GM06990 (cell line): ENCODE measurements at regions not wholly inside any gene's neighbourhood (a gene's known extent, or its start where the extent isn't known, plus 50 kb on each side); places are given as distances from the start of the nearest gene placed in this dataset.

Source experiments
- DNase-seq: peaks from one replicate; pipeline ENCODE4 v3.0.0-alpha.2; 2011; ENCODE audit not compliant: insufficient read length; ENCODE audit errors: extremely low read depth
- H3K27me3 ChIP-seq: replicated peaks from 2 replicates; pipeline ENCODE4 v1.6.0; 2011; ENCODE audit warnings: low read length; ENCODE audit not compliant: control insufficient read depth, insufficient read depth
- H3K36me3 ChIP-seq: 2 replicates; pipeline ENCODE4 v1.5.1; 2011; ENCODE audit warnings: low read length; ENCODE audit not compliant: control insufficient read depth, insufficient read depth
- H3K4me3 ChIP-seq: replicated peaks from 2 replicates; pipeline ENCODE4 v1.5.1; 2011; ENCODE audit warnings: low read depth, mild to moderate bottlenecking, control low read depth, low read length
- CTCF ChIP-seq: IDR thresholded peaks from 2 replicates; pipeline ENCODE4 v1.5.1; 2011; ENCODE audit warnings: low read length, control low read depth, mild to moderate bottlenecking, inconsistent platforms; ENCODE audit not compliant: insufficient read depth, poor library complexity, severe bottlenecking

GRCh38 chr10:6783471-6783870 is 203.4 kb upstream of the PRKCQ start:
- DNase-seq, result no peak
- H3K4me3 ChIP-seq, result no peak overlapping the region
- H3K36me3 ChIP-seq, result no peaks in the 10 kb centered on the region
- no peak for TF ChIP-seq CTCF
- no peaks in the 10 kb centered on the region for H3K27me3 ChIP-seq

GRCh38 chr10:6782378-6782777 is 202.3 kb upstream of the PRKCQ start:
- no peak for DNase-seq
- H3K27me3 ChIP-seq, result no peaks in the 10 kb centered on the region
- H3K4me3 ChIP-seq, result no peak overlapping the region
- H3K36me3 ChIP-seq, result no peaks in the 10 kb centered on the region
- TF ChIP-seq CTCF, result no peak

- no peak overlapping the region for H3K4me3 ChIP-seq
- TF ChIP-seq CTCF, result no peak
- no peaks in the 10 kb centered on the region for H3K36me3 ChIP-seq
- no peaks in the 10 kb centered on the region for H3K27me3 ChIP-seq
- peak; percentile 12 for DNase-seq
These were observed 201.2 kb upstream of the PRKCQ start for GRCh38 chr10:6781133-6781770.

- no peak for TF ChIP-seq CTCF
- H3K27me3 ChIP-seq, result no peaks in the 10 kb centered on the region
- no peaks in the 10 kb centered on the region for H3K36me3 ChIP-seq
- DNase-seq, result peak; percentile 14
- no peak overlapping the region for H3K4me3 ChIP-seq
These were observed 200.1 kb upstream of the PRKCQ start for GRCh38 chr10:6780008-6780677.

GRCh38 chr10:6778992-6779701 is 199.1 kb upstream of the PRKCQ start:
- H3K36me3 ChIP-seq, result no peaks in the 10 kb centered on the region
- H3K4me3 ChIP-seq, result no peak overlapping the region
- no peak for TF ChIP-seq CTCF
- no peak for DNase-seq
- no peaks in the 10 kb centered on the region for H3K27me3 ChIP-seq
